Neutrophil (primary cell): ENCODE measurements at regions not wholly inside any gene's neighbourhood (a gene's known extent, or its start where the extent isn't known, plus 50 kb on each side); places are given as distances from the start of the nearest gene placed in this dataset.

Source experiments
- H3K27ac ChIP-seq: fragments of 200-600 bp; sonication (generic); 2 replicates; pipeline ENCODE4 v1.5.1; 2016; ENCODE audit warnings: mild to moderate bottlenecking, moderate library complexity
- H3K27me3 ChIP-seq: fragments of 200-600 bp; sonication (generic); 2 replicates; pipeline ENCODE4 v1.6.0; 2016; ENCODE audit warnings: mild to moderate bottlenecking
- H3K36me3 ChIP-seq: fragments of 200-600 bp; sonication (generic); 2 replicates; pipeline ENCODE4 v1.5.1; 2017
- H3K4me1 ChIP-seq, 2 experiments: fragments of 200-600 bp in 1 of 2; sonication (generic) in 1 of 2; 1 replicate in 1 of 2; 2 replicates in 1 of 2; pipeline versions ENCODE4 v1.5.1 to v1.6.1; 2013 to 2016; ENCODE audit warnings: low read depth in 1 of 2, low read length in 1 of 2, mild to moderate bottlenecking in 1 of 2, moderate library complexity in 1 of 2; ENCODE audit not compliant: control insufficient read depth in 1 of 2, insufficient read depth in 1 of 2
- H3K4me3 ChIP-seq, 2 experiments: fragments of 200-600 bp in 1 of 2; sonication (generic) in 1 of 2; 1 replicate in 1 of 2; 2 replicates in 1 of 2; pipeline ENCODE4 v1.5.1; 2013 to 2016; ENCODE audit warnings: low read depth in 1 of 2, low read length in 1 of 2, mild to moderate bottlenecking in 1 of 2, moderate library complexity in 1 of 2
- H3K9me3 ChIP-seq: fragments of 200-600 bp; sonication (generic); 2 replicates; pipeline ENCODE4 v1.5.1; 2016
- TF ChIP-seq, protein P1 (sequence below): fragments of 200-600 bp; sonication (generic); IDR thresholded peaks from 2 replicates; pipeline ENCODE4 v1.5.1; 2016; ENCODE audit warnings: antibody characterized with exemption

GRCh38 chr7:20839196-20839735 lies 52.6 kb upstream of the SP8 start:
- H3K27me3 ChIP-seq = no peaks in the 10 kb centered on the region
- TF ChIP-seq, protein P1, sequence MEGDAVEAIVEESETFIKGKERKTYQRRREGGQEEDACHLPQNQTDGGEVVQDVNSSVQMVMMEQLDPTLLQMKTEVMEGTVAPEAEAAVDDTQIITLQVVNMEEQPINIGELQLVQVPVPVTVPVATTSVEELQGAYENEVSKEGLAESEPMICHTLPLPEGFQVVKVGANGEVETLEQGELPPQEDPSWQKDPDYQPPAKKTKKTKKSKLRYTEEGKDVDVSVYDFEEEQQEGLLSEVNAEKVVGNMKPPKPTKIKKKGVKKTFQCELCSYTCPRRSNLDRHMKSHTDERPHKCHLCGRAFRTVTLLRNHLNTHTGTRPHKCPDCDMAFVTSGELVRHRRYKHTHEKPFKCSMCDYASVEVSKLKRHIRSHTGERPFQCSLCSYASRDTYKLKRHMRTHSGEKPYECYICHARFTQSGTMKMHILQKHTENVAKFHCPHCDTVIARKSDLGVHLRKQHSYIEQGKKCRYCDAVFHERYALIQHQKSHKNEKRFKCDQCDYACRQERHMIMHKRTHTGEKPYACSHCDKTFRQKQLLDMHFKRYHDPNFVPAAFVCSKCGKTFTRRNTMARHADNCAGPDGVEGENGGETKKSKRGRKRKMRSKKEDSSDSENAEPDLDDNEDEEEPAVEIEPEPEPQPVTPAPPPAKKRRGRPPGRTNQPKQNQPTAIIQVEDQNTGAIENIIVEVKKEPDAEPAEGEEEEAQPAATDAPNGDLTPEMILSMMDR = no peak

GRCh38 chr7:20839987-20840386 lies 53.3 kb upstream of the SP8 start:
- Histone ChIP-seq H3K27ac (no peak overlapping the region), H3K4me1 (no peaks in the 10 kb centered on the region), H3K4me3 (no peak overlapping the region), H3K36me3 (no peaks in the 10 kb centered on the region), H3K9me3 (no peaks in the 10 kb centered on the region), H3K27me3 (no peaks in the 10 kb centered on the region)
- TF ChIP-seq, protein P1 = no peak

More at GRCh38 chr7:20839196-20839735, 52.6 kb upstream of the SP8 start:
- no peak overlapping the region for H3K4me3 ChIP-seq
- no peaks in the 10 kb centered on the region for H3K4me1 ChIP-seq
- no peaks in the 10 kb centered on the region for H3K36me3 ChIP-seq
- H3K27ac ChIP-seq = no peak overlapping the region
- no peaks in the 10 kb centered on the region for H3K9me3 ChIP-seq

GRCh38 chr7:20846791-20847190 lies 60.1 kb upstream of the SP8 start:
- Histone ChIP-seq H3K27ac (no peak overlapping the region), H3K27me3 (no peaks in the 10 kb centered on the region), H3K9me3 (no peaks in the 10 kb centered on the region), H3K36me3 (no peaks in the 10 kb centered on the region), H3K4me3 (no peak overlapping the region), H3K4me1 (no peaks in the 10 kb centered on the region)
- TF ChIP-seq, protein P1 = no peak

- Histone ChIP-seq H3K36me3 (no peaks in the 10 kb centered on the region), H3K27ac (no peak overlapping the region), H3K4me1 (no peaks in the 10 kb centered on the region), H3K9me3 (no peaks in the 10 kb centered on the region), H3K27me3 (no peaks in the 10 kb centered on the region), H3K4me3 (no peak overlapping the region)
- TF ChIP-seq, protein P1 = no peak
Measured at GRCh38 chr7:20858951-20859350, 72.3 kb upstream of the SP8 start.

GRCh38 chr7:20861468-20861867 lies 74.8 kb upstream of the SP8 start:
- H3K4me1 ChIP-seq = no peaks in the 10 kb centered on the region
- H3K9me3 ChIP-seq = no peaks in the 10 kb centered on the region
- no peaks in the 10 kb centered on the region for H3K36me3 ChIP-seq
- TF ChIP-seq, protein P1 = no peak
- no peak overlapping the region for H3K4me3 ChIP-seq
- no peaks in the 10 kb centered on the region for H3K27me3 ChIP-seq
- no peak overlapping the region for H3K27ac ChIP-seq

- Histone ChIP-seq H3K27ac (no peak overlapping the region), H3K4me1 (no peaks in the 10 kb centered on the region), H3K27me3 (no peaks in the 10 kb centered on the region), H3K9me3 (no peaks in the 10 kb centered on the region), H3K4me3 (no peak overlapping the region), H3K36me3 (no peaks in the 10 kb centered on the region)
- TF ChIP-seq, protein P1 = no peak
Measured at GRCh38 chr7:20862554-20862953, 75.9 kb upstream of the SP8 start.
